GM10248 (cell line): ENCODE measurements at regions not wholly inside any gene's neighbourhood (a gene's known extent, or its start where the extent isn't known, plus 50 kb on each side); places are given as distances from the start of the nearest gene placed in this dataset.

Experiments used
- CTCF ChIA-PET: fragments of 300-600 bp; sonication (Branson Sonifier 250); formaldehyde crosslinking; extraction: SDS; loops from one replicate; lab custom pipeline; 2021; ENCODE audit warnings: antibody characterized with exemption; lab: Yijun Ruan, JAX
- POLR2A ChIA-PET: fragments of 350-650 bp; sonication (Branson Sonifier 250); formaldehyde crosslinking; extraction: SDS; loops from one replicate; lab custom pipeline; 2020; ENCODE audit warnings: antibody characterized with exemption; lab: Yijun Ruan, JAX
- DNase-seq: peaks from one replicate; pipeline ENCODE4 v3.0.0; 2012; ENCODE audit errors: extremely low spot score
- CTCF ChIP-seq: IDR thresholded peaks from 2 replicates; pipeline ENCODE4 v1.5.1; 2012; ENCODE audit warnings: mild to moderate bottlenecking, low read depth; ENCODE audit errors: extremely low read depth, missing control alignments, control extremely low read depth

DNA sequence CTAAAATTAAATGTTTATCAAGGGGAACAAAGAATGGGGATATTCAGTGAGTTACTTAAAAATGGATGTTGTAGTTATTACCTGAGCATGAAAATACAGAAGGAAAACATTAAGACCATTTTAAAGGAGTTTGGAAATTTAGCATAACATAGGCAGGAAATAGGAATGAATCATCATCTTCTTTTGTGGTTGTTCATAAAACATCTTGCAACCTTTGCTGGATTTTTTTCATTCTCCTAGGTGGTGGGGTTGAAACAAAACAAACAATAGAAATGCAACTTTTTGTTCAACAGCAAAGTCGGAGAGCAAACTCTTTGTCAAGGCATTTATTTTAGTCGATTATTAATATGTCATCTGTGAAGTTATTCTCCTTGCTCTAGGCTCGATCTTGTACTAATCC lies 275.1 kb downstream of the IPO8 start:
- no peak for TF ChIP-seq CTCF
- POLR2A ChIA-PET, result no interaction called here
- CTCF ChIA-PET, result interaction anchor here (1.1 kb wide), 1 partner anchor 98 kb away, joined by 3 read pairs; no protein-coding TSS in a partner anchor
- no peak for DNase-seq

- no peak for DNase-seq
- ChIA-PET POLR2A (no interaction called here), CTCF (interaction anchor here (0.9 to 1.5 kb wide), 3 partner anchors 22 to 62 kb away, joined by 3 read pairs; no protein-coding TSS in a partner anchor)
- no peak for TF ChIP-seq CTCF
Observed at GRCh38 chr12:30417697-30418231, 277.9 kb downstream of the IPO8 start.

- POLR2A ChIA-PET, result no interaction called here
- CTCF ChIA-PET, result interaction anchor here (1.1 to 1.5 kb wide), 3 partner anchors 14 to 59 kb away, joined by 3 read pairs; no protein-coding TSS in a partner anchor
- no peak for DNase-seq
- TF ChIP-seq CTCF, result no peak
Observed at GRCh38 chr12:30416631-30417030, 279.0 kb downstream of the IPO8 start.

GRCh38 chr12:30415777-30416176 lies 279.9 kb downstream of the IPO8 start:
- ChIA-PET POLR2A (no interaction called here), CTCF (interaction anchor here (1.1 to 1.2 kb wide), 2 partner anchors 13 to 16 kb away, joined by 3 read pairs; no protein-coding TSS in a partner anchor)
- TF ChIP-seq CTCF, result no peak
- no peak for DNase-seq

- POLR2A ChIA-PET, result no interaction called here
- no peak for TF ChIP-seq CTCF
- no peak for DNase-seq
- CTCF ChIA-PET, result no interaction called here
Observed at GRCh38 chr12:30414507-30414906, 281.2 kb downstream of the IPO8 start.

DNA sequence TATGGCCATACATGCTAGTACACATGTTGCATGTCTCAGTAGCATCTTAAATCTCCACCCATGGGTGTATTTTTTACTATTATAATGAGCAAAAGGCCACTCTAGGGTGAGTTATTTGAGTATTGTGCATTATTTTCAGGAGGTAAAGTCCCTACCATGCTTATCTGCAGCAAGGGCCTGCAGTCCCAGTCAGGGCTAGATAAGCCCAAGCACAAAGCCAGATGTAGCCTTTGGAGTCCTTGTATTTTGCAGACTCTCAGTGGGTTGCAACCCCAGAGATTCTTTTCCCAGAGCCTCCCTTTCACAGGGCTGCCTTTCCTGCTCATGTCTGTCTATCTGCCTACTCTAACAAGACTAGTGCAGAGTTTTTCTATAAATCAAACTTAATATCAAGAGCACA lies 295.3 kb downstream of the IPO8 start:
- CTCF ChIA-PET, result no interaction called here
- no peak for DNase-seq
- no peak for TF ChIP-seq CTCF
- POLR2A ChIA-PET, result no interaction called here
